HepG2 (cell line): ENCODE measurements at regions not wholly inside any gene's neighbourhood (a gene's known extent, or its start where the extent isn't known, plus 50 kb on each side); places are given as distances from the start of the nearest gene placed in this dataset.
A peak's percentile ranks its signal among the peaks of the same experiment; 100 is the strongest.

Experiments
- ARID5B ChIP-seq: IDR thresholded peaks from 2 replicates; pipeline ENCODE4 v1.4.0; 2020; ENCODE audit warnings: mild to moderate bottlenecking, missing genetic modification reagents
- TARDBP ChIP-seq: sonication (generic); formaldehyde crosslinking; IDR thresholded peaks from 2 replicates; pipeline ENCODE4 v1.8.0; 2022; ENCODE audit warnings: mild to moderate bottlenecking, missing genetic modification reagents
- TCF12 ChIP-seq, 2 experiments: fragments of 450-650 bp in 1 of 2; sonication (generic) in 1 of 2; formaldehyde crosslinking in 1 of 2; IDR thresholded peaks; 2 replicates each; pipeline versions ENCODE4 v1.6.1 to v1.8.0; 2017 to 2022; ENCODE audit warnings: antibody characterized with exemption in 1 of 2, mild to moderate bottlenecking in 1 of 2, missing genetic modification reagents in 1 of 2, moderate library complexity in 1 of 2
- ZFP90 ChIP-seq: sonication (generic); formaldehyde crosslinking; IDR thresholded peaks from 2 replicates; pipeline ENCODE4 v1.8.0; 2022; ENCODE audit warnings: missing genetic modification reagents, mild to moderate bottlenecking, inconsistent platforms, borderline replicate concordance
- ZGPAT ChIP-seq: IDR thresholded peaks from 2 replicates; pipeline ENCODE4 v1.6.1; 2016; ENCODE audit warnings: mild to moderate bottlenecking
- ZNF546 ChIP-seq: sonication (generic); formaldehyde crosslinking; conservative IDR thresholded peaks from 2 replicates; pipeline ENCODE4 v1.8.1; 2023; ENCODE audit warnings: mild to moderate bottlenecking, missing genetic modification reagents
- ZNF598 ChIP-seq: sonication (generic); formaldehyde crosslinking; IDR thresholded peaks from 2 replicates; pipeline ENCODE4 v1.5.1; 2020; ENCODE audit warnings: mild to moderate bottlenecking, missing genetic modification reagents, borderline replicate concordance
- ZNF788 ChIP-seq: sonication (generic); formaldehyde crosslinking; IDR thresholded peaks from 2 replicates; pipeline ENCODE4 v1.5.0; 2020; ENCODE audit warnings: mild to moderate bottlenecking, missing genetic modification reagents, borderline replicate concordance
- ZNF883 ChIP-seq: sonication (generic); formaldehyde crosslinking; IDR thresholded peaks from 2 replicates; pipeline ENCODE4 v1.5.1; 2020; ENCODE audit warnings: mild to moderate bottlenecking, missing genetic modification reagents; ENCODE audit errors: not compliant biosample characterization
- TF ChIP-seq, protein P1 (sequence below): sonication (generic); formaldehyde crosslinking; IDR thresholded peaks from 2 replicates; pipeline ENCODE4 v1.8.1; 2023; ENCODE audit warnings: mild to moderate bottlenecking, moderate library complexity, missing genetic modification reagents
- TF ChIP-seq, protein P2 (sequence below): IDR thresholded peaks from 2 replicates; pipeline ENCODE4 v1.6.1; 2016; ENCODE audit warnings: mild to moderate bottlenecking, missing biosample characterization, missing genetic modification reagents

DNA sequence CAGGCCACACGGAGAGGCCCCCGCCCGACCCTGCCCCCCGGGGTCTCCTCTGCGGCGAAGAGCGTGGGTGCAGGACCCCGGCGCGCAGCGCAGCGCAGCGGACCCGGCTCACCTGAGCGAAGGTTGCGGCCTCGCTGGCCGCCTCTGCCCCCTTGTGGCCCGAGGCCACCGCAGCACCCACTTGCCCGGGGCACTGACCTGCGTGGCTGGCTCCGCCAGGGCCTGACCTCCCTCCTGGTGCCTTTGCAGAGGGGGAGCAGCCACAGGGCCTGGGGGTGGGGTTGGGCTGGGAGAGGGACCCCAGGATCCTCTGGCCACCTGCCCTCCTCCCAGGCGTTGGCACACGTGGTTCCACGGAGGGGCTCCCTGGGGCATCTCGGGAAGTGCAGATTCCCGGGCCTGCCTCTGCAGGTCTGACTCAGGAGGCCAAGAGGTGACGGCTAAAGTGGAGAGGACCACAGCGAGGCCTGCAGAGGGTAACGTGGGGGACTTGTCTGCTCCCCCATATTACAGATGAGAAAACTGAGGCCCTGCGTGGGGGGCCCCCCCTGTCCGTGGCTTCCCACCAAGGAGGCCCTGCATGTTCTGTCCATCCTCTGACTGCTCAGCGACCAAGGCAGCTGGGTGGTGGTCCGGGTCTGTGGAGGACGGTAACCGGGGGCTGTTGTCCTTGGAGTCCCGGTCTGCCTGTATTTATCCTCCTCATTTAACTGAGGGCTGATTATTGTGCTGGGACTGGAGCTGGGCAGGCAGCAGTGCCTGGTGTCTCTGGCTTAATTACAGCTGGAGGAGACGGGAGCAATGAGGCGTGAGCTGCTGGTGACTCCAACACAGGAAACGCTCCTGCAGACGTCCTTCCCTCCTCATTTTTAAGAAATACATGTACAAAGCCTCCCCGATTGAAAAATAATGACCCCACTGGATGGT is 67.9 kb upstream of the BEGAIN start (continued):
- TF ChIP-seq ZGPAT (CRISPR knock-in tag): peak; percentile 31; the same call in 1 of the 2 replicates
- TF ChIP-seq, protein P1, sequence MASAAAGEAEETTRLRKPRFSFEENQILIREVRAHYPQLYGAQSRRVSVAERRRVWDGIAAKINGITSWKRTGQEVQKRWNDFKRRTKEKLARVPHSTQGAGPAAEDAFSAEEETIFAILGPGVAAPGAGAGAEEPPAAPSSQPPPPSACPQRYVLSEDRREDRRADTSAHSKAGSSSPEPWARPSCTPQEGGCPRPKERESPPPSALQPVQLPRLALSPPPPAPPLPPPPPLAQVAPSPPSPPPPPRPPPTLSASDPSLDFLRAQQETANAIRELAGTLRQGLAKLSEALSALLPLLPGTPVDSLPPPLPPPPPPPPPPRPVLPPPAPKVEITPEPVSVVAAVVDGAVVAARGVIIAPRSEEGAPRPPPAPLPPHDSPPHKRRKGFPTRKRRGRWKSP (CRISPR knock-in tag): peak; percentile 96
- TF ChIP-seq TCF12 (IDR thresholded peaks at IDR 0.05): no peak
- no peak for TF ChIP-seq TCF12 (CRISPR knock-in tag; IDR thresholded peaks at IDR 0.05)
- TF ChIP-seq, protein P2, sequence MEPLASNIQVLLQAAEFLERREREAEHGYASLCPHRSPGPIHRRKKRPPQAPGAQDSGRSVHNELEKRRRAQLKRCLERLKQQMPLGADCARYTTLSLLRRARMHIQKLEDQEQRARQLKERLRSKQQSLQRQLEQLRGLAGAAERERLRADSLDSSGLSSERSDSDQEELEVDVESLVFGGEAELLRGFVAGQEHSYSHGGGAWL: peak; percentile 32; the same call in 1 of the 2 replicates
- peak; percentile 81; the same call in 1 of the 2 replicates for TF ChIP-seq ZNF546 (CRISPR knock-in tag)
- TF ChIP-seq ZNF598: 0 out of 2 replicates have a peak, but pooled peaks have one; percentile 59
- peak; percentile 20; the same call in 1 of the 2 replicates for TF ChIP-seq ARID5B (CRISPR knock-in tag)
- TF ChIP-seq ZNF883 (CRISPR knock-in tag): peak; percentile 30
- peak; percentile 62; the same call in 1 of the 2 replicates for TF ChIP-seq ZNF788 (CRISPR knock-in tag)
- TF ChIP-seq ZFP90 (CRISPR knock-in tag): peak; percentile 54; the same call in 1 of the 2 replicates
- 0 out of 2 replicates have a peak, but pooled peaks have one; percentile 39 for TF ChIP-seq TARDBP (CRISPR knock-in tag)
